Urothelium cell line (cell line): ENCODE measurements at regions not wholly inside any gene's neighbourhood (a gene's known extent, or its start where the extent isn't known, plus 50 kb on each side); places are given as distances from the start of the nearest gene placed in this dataset.

Source experiments
- DNase-seq: peaks from one replicate; pipeline ENCODE4 v3.0.0; 2011; ENCODE audit warnings: low spot score, mixed read lengths
- FAIRE-seq: peaks from 2 replicates; lab custom pipeline; 2011; peaks lifted over from hg19 to GRCh38; lab: Jason Lieb, UNC

DNA sequence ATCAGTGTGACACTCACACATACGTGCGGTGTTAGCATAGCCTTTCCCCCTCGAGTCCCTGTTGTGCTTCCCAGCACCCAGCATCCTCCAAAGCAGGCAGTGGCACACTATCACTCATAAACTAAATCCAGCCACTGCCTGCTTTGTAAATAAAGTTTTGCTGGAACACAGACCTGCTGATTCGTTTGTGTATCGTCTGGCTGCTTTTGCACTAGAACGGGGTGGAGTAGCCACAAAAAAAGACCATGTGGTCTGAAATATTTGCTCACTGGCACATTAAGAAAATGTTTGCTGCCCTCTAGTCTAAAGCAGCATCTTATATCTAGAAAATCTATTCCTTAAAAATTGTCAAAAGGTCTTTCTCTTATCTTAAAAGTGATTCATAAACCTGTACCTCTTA is 341.2 kb upstream of the ZFHX3 start:
- DNase-seq (no peak), FAIRE-seq (no peak)

DNA sequence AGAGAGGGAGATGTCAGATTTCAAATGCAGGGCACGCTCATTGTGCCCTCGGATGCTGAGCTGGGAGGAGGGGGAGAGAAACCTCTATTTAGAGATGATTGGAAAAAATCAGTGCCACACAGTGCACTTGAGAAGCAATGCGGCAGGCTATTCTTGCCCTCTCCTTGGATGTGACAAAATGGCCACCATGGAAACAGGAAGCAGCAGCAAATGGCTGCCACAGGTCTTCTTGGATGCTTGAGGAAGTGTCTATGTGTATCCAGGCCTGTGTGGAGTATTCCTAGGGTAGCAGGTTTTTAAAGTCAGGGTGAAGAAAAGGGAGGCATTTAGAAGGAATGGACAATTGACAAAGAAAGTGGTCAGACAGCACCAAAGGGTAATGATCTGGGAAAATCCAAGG is 340.1 kb upstream of the ZFHX3 start:
- no peak for FAIRE-seq
- no peak for DNase-seq

DNA sequence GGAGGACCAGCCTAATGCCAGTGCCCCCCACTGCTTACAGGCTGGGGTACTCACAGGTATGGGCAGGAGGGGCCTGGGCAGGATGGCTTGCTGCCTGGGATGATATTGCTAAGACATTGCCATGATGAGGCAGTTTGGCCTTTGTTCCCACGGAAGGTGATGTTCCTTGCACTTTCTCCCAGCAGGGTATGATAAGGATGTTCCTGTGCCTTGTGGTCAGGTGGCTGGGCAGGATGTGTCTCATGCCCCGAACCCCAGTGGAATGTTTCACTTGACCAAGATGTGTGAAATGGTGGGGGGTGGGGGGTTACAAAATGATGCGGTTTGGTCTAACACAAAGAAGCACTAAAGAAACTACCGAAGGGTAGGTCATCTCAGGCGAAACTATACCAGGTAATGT is 337.8 kb upstream of the ZFHX3 start:
- DNase-seq (no peak), FAIRE-seq (no peak)

DNA sequence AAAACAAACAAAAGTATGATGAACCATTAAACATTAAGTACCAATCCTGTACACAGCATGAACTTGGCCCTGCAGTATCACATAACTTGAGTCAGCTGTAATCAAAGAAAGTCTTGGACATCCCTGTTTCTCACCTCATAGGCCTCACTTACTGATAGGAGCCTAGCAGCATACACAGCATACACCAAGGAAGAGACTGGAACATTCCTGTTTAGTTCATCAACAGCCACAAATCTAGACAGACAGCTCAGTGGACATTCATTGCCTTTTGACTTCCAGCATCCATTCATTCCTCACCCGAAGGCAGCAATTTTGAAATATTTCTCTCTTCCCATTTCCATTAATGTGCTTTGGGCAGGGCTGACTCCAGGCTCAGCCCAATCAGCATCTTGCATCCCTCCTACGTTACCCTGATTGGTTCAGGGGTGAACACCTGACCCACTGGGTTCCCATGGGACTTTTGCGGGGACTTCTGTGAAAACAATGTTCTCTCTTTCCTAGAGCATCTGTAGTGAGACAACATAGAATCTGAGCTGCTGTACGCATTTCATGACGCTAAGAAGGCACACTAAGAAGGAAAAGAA is 336.7 kb upstream of the ZFHX3 start:
- no peak for FAIRE-seq

DNA sequence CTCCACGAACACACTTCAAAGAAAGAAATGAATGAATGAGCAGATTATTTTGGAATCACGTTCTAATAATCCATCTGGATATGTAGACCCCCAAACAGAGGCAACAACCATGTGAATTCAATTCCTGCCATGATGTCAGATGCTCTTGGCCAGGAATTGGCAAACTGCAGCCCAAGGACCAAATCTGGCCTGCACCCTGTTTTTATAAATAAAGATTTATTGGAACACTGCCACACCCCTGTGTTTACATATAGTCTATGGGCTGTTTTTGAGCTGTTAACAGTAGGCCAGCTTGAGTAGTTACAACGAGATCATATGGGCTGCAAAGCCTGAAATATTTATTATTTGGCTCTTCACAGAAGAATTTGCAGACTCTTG is 336.0 kb upstream of the ZFHX3 start:
- FAIRE-seq (no peak), DNase-seq (no peak)

More for the DNA sequence above, 336.7 kb upstream of the ZFHX3 start:
- no peak for DNase-seq

DNA sequence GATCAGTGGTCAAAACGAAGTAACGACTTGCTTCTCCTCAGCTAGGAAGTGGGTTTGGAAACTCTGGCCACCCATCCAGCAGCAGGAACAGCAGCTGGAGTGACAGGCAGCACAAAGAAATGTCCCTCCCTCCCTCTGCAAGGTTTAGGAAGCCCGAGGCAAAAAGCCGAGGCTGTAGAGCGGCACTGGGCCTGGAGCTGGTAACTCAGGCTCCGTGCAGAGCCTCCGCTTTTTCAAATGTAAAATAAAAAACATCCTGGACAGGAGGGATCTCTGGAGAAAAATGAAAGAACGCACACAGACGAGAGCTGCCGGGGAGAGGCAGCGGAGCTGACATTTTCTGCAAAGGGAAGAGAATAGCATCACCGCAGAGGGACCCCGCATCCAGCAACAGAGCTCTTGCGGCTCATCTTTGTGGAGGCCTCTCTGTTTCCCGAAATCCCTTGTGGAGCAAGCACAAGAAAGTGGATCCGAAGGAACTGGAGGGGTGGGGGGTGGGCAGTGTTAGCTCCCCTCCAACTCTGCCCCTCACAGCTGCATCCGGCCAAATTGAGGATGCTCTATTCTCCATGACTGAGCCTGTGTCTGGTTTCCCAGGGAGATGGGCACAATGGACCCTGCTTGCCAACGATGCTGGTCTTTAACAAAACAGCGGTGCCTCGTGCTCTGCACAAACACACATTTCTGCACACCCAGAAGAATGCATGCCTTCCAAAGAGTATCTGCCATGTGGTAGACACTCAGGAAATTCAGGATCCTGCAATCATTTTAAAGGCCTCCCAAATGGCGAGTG is 335.5 kb upstream of the ZFHX3 start:
- FAIRE-seq = no peak
- no peak for DNase-seq

DNA sequence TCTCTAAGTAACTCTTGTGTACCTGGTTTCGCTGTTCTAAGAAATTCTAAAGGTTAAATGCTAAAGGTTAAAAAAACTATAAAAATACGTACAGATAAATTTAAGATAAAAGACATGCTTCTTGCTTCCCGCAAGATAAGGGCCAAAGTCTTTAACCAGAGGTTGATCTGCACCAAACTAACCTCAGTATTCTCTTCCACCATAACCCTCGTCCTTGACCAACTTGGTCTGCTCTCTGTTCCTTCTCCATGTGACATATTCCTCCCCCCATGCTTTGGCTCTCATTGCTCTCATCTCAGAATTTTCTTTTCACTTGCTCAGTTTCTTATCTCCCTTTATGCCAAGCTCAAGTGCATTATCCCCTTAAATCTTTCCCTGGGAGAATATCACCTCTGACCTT is 330.5 kb upstream of the ZFHX3 start:
- DNase-seq = no peak
- FAIRE-seq = no peak

DNA sequence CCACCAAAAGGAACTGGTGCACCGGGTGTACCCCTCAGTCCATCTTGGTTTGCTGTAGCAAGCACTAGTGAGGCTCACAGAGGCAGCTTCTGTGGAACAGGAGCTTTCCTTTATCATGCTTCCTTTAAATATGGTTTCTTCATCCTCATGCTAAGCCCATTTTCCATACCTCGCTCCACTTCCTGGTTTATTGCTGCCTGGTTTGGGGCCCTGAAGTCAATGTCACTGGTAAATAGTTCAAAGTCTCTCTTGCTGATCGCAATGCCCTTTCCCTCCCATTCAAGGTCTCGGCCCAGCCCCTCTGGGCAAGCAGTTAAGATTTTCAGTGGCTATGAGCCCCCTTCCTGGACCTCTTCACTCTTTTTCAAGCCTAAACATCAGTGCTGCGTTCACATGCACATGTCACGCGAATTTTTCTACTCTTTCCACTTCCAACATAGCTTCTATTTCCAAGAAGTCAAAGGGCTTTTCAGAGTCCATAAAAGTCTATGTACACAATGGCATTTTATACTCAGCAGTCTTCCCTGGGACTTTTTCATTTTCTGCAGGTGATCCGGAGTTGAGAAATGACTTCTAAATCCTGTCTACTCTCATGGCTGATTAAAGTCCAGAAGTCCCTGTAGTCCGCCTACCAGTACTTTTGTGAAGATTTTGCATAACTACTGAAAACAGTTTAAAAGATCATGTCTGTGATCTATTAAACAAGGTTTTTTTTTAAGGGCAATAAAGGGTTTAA is 323.8 kb upstream of the ZFHX3 start:
- FAIRE-seq (no peak), DNase-seq (no peak)

DNA sequence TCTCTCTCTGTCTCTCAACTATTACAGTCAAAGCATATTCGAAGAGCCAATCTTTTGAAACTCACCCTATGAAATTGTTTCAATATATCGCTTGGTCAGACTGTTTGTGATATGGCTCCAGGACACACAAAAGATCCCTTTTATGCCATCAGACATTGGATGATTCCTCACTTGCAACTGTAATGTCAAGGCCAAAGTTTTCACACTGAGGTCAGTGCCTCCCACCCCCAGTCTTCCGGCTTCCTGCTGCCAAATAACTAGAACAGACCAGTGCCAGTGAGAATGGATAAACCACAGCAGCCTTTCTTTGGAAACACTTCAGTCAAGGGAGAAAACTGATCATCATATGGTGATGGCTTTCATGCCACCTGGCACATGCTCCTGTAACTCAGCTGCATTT is 321.9 kb upstream of the ZFHX3 start:
- FAIRE-seq = no peak
- DNase-seq = no peak

DNA sequence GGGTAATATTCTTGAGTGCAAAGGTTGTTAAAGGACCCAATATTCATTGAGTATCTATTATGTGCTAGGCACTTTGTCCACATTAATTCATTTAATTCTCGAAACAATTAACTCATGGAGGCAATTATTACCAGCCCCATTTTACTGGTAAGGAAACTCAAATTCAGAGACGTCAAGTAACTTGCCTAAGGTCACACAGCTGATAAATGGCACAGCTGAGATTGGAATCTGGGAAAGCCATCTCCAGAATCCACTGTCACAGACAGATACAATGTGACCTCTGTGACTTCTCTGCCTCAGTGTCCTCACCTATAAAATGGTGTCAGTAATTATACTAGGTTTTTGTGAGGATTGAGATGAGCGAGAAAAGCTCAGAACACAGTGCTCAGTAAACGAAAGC is 320.8 kb upstream of the ZFHX3 start:
- FAIRE-seq (no peak), DNase-seq (no peak)

DNA sequence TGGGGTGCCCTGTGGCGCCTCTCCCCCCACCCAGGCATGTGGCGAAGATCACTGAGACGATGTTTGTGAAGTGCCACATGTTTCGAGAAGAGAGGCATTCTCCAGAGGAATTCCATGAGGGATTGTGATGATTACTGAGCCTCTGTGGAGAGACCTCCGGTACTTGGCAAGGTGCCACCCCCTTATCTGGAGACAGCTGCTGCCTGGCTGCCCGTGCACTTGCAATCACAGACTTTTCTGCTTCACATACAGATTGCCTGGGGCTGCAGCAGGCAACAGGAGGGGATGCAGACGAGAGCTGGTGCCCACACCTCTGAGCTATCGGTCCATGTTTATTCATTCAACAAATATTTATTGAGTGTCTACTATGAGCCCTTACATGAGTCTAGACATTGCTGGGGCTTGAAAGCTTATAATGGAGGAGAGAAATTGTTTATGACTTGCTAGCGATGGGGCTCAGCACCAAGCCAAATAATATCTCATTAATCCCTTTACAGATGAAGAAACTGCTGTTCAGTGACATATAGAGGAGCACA is 317.2 kb upstream of the ZFHX3 start:
- no peak for DNase-seq
- no peak for FAIRE-seq

DNA sequence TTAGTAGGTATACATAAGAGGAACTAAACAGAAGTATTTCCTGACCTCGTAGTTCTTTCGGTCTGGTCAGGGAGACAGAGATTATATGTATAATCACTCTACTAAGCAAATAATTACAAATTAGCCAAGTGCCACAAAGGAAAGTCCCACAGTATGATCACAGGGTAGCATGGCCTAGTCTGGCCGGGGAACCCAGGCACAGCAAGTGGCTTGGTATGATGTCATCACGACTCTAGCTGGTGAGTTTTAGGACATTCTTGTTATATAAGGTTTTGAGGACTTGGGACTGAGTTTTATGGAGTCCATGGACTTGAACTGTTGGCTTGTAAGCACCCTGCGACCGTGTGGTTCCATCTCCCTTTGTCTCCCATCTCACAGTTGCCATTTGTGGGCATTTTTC is 316.5 kb upstream of the ZFHX3 start:
- FAIRE-seq (no peak), DNase-seq (no peak)

DNA sequence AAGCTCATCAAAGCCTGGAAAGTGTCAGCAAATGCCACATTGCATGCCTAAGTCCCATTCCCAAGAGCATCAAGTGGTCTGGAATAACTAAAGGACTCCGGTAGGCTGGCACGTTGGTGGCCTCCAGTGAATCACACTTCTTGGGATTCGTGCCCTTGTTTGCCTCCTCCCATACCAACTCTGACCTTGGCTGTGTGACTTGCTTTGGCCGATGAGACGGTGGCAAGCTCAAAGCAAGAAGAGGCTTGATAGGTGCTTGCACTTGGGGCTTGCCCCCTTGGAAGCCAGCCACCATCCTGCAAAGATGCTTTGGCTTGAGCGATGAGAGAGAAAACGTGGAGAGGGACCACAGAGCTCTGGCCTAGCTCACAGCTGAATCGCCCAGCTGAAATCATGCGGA is 313.1 kb upstream of the ZFHX3 start:
- DNase-seq = no peak
- FAIRE-seq = no peak

DNA sequence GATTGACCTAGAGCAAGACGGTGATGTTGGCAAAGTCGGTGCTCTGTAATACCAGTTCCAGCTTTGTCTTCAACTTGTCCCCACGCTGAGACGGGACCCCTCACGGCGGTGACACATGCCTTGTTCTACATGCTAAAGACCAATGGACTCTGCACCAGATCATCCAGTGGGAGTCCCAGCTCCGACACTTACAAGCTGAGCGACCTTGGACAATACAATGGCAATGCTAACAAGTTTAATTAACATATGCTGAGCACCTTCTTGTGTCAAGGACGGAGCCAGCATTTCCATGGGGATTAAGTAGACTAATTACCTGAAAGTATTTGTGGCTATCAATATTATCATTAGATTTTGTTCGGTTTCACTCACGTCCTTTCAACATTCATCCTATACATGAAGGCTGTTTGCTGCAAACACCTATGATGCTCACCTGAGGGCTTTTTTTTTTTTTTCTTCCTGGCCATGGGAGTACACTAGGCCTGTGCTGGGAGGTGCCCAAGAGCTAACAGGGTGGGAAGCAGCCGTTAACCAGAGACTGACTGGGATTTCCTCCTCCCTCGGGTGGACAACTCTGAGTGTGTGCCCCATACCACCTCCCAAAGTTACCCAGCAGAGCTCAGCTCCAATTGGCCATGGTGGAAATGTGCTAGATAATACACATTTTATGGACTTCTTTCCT is 308.6 kb upstream of the ZFHX3 start:
- DNase-seq (no peak), FAIRE-seq (no peak)

DNA sequence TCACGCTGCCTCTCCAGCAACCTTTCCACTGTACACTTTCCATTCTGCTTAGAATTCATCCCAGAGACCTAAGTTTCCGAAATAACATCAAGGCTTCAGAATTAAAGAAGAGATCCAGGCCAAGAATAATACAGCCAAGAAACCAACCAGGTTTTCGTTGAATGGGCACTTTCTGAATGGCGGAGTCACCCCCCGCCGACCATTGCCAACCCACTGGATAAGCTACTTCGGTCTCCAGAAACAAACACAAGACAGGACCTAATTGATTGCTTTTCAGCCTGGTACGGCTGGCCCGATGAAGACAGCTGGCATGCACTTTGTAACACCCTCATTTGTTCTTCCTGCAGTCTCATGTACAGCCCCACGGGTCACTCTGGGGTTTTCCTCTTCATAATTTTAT is 308.1 kb upstream of the ZFHX3 start:
- FAIRE-seq (no peak), DNase-seq (no peak)

DNA sequence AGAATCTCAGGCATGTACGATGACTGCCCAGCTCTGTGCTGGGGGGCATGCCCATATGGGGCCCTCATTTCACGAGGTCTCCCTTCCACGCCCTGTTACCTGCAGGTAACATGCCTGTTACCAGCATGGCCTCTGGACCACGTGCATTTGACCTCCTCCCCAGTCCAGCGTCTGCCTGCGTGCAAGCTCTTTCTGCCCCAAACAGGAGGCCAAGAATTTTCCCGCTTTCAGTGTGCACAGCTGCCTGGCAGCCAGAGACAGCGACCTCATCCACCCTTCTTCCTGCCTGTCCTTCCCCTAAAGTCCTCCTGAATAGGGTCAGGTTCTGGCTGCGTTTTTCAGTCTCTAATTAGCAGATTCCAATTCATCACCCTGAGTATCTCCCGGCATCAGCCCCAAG is 306.5 kb upstream of the ZFHX3 start:
- no peak for FAIRE-seq
- no peak for DNase-seq

DNA sequence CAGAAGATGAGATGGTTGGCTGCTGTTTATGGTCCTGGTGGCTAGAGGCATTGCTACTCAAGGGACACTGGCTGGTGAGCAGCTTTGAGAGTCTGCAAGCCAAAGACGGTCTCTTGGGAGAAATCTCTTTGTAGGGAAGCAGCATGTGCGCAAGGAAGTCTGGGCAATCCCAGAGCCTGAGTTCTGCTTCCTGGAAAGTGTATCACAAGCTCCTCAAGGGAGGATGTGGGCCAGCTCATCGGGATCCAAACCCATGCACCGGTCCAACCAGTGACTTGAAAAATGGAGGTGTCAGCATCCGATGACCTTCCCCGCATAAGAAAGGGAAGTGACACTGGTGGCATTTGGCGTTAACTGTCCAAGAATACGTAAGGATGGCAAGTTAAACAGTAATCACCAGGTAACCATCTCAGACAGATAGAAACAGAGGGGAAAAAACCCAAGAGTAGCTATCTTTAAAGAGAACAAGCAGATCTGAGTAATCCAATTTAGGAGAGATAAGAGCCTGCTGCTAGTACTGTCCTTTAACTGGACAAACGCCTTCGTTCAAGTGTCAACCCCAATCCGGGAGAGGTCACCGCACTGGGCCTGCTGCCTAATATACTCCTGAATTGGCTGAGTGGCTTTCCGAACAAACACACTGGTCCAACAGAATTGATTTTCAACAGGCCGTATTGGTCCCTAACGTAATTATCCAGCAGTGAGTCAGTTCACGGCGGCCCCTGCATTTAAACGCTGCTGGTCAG is 303.0 kb upstream of the ZFHX3 start:
- FAIRE-seq (no peak), DNase-seq (no peak)

DNA sequence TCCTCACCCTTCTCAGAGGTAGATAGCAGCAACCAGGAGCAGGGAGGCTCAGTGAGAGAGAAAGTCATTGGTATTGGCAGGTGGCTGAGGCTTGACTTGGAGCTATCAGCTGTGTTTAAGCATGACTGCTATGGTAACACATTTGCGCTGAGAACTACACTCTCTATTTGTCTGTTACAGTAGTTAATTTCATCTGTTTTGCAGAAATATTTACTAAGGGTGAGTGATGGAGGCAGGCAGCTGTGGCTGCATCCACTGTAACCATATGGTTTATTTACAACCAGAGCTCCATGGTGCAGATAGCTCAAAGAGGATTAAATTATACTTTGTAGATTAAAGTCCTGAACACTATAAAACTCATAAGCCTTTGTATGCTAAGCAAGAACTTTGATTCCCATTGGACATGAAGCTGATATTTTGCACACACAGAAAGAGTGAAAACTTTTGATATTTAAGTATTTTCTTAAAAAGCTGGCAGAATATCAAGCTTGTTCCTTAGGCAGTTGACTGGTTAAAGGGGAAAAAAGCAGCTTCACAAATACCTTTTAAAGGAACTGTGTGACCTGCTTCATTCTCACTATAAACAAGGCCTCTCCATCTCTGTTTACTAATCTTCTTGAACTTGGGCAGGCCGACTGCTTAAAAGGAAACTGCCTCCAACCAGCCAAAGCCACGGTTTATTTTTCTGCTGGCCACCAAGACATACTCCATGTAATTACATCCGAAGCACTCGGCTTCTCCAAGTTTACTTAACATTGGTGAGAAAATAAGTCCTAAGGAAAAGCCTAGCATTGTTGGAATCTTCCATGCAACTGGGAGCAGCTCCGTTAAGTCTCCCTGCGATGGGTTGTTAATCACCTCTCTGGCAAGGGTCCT is 299.8 kb upstream of the ZFHX3 start:
- no peak for FAIRE-seq

DNA sequence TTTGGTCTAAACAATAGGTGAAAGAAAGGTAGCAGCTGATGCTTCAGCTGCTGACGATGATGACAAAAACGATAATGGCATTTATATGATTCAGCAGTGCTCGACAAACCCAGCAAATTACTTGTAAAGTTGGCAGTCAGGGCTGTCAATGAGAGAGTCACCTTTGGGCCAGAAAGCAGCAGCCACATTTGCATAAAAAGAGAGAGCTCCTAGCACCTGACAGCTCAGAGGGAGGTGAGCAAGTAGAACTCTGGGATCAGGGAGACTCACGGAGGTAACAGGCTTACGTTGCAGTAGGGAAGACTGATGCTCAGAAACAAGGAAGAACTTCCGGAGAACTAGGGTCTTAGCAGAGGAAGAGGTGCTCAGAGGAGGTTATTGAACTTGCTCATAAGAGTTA is 291.9 kb upstream of the ZFHX3 start:
- FAIRE-seq (no peak), DNase-seq (no peak)

More for the DNA sequence above, 299.8 kb upstream of the ZFHX3 start:
- no peak for DNase-seq
